HepG2 (cell line): ENCODE measurements at regions not wholly inside any gene's neighbourhood (a gene's known extent, or its start where the extent isn't known, plus 50 kb on each side); places are given as distances from the start of the nearest gene placed in this dataset.

Experiments used
- ATAC-seq: fragments of 200-7000 bp; cut with Tn5 transposase; 3 replicates; pipeline ENCODE4 v1.9.1; 2020; ENCODE audit warnings: mild to moderate bottlenecking, moderate library complexity
- BruUV-seq: library from RNA; stranded (reverse); fragments of 400-500 nt; replicated peaks from 2 replicates; lab custom pipeline; 2021; lab: Mats Ljungman, UMichigan
- CTCF ChIA-PET: fragments of 300-600 bp; formaldehyde crosslinking; extraction: SDS; loops from one replicate; lab custom pipeline; 2021; ENCODE audit warnings: low total read pairs, inconsistent platforms, low intra/inter-chr PET ratio; lab: Yijun Ruan, JAX
- POLR2A ChIA-PET: fragments of 350-600 bp; sonication (Branson Sonifier 250); formaldehyde crosslinking; loops from one replicate; lab custom pipeline; 2020; ENCODE audit warnings: antibody characterized with exemption, inconsistent platforms; lab: Yijun Ruan, JAX
- DNase-seq: peaks from one replicate; pipeline ENCODE4 v3.0.0-alpha.2; 2015; ENCODE audit warnings: low spot score
- FAIRE-seq: peaks from 3 replicates; lab custom pipeline; 2011; peaks lifted over from hg19 to GRCh38; lab: Jason Lieb, UNC
- H2AFZ ChIP-seq: one replicate; pipeline ENCODE4 v1.6.1; 2011; ENCODE audit warnings: low read length, inconsistent platforms
- H3K27ac ChIP-seq: fragments of 300-600 bp; 3 replicates; pipeline ENCODE4 v1.8.0; 2011; ENCODE audit warnings: mixed run types, mild to moderate bottlenecking, mixed read lengths, low read length, inconsistent platforms; ENCODE audit not compliant: insufficient read depth; ENCODE audit errors: extremely low read length
- H3K27me3 ChIP-seq, 2 experiments: fragments of 200-600 bp in 1 of 2; 2 replicates in 1 of 2; 3 replicates in 1 of 2; pipeline versions ENCODE4 v1.6.0 to v1.8.0; 2011; ENCODE audit warnings: low read length in 2 of 2, mild to moderate bottlenecking in 2 of 2, moderate library complexity in 2 of 2, inconsistent platforms in 1 of 2; ENCODE audit not compliant: insufficient read depth in 2 of 2, control insufficient read depth in 1 of 2
- H3K36me3 ChIP-seq, 2 experiments: fragments of 200-600 bp in 1 of 2; replicated peaks in 1 of 2; 2 replicates in 1 of 2; 3 replicates in 1 of 2; pipeline versions ENCODE4 v1.5.1 to v1.8.0; 2011; ENCODE audit warnings: low read length in 2 of 2, inconsistent platforms in 1 of 2; ENCODE audit not compliant: insufficient read depth in 2 of 2, control insufficient read depth in 1 of 2
- H3K4me1 ChIP-seq: 2 replicates; pipeline ENCODE4 v1.5.1; 2012; ENCODE audit warnings: low read length, inconsistent platforms; ENCODE audit not compliant: insufficient read depth
- H3K4me2 ChIP-seq: 2 replicates; pipeline ENCODE4 v1.6.0; 2011; ENCODE audit warnings: low read depth, low read length, inconsistent platforms
- H3K4me3 ChIP-seq, 3 experiments: fragments of 200-600 bp in 1 of 3; sonication (generic), shearing (Covaris generic) in 1 of 3; replicated peaks in 1 of 3; 2 replicates each; pipeline ENCODE4 v1.5.1; 2011 to 2016; ENCODE audit warnings: low read length in 3 of 3, inconsistent platforms in 2 of 3, low read depth in 2 of 3, mild to moderate bottlenecking in 2 of 3, control low read depth in 1 of 3, mixed read lengths in 1 of 3; ENCODE audit not compliant: insufficient read depth in 1 of 3
- H3K79me2 ChIP-seq: one replicate; pipeline ENCODE4 v1.6.1; 2011; ENCODE audit warnings: low read length, inconsistent platforms; ENCODE audit not compliant: insufficient read depth
- H3K9ac ChIP-seq: 2 replicates; pipeline ENCODE4 v1.6.0; 2011; ENCODE audit warnings: mild to moderate bottlenecking, low read depth, low read length, inconsistent platforms; ENCODE audit not compliant: insufficient read depth
- H3K9me3 ChIP-seq: 2 replicates; pipeline ENCODE4 v1.5.1; 2012; ENCODE audit warnings: mild to moderate bottlenecking, low read length
- H4K20me1 ChIP-seq: 2 replicates; pipeline ENCODE4 v1.6.0; 2011; ENCODE audit warnings: inconsistent platforms, mild to moderate bottlenecking, low read length, moderate library complexity; ENCODE audit not compliant: insufficient read depth
- GTF3A ChIP-seq: sonication (generic); formaldehyde crosslinking; conservative IDR thresholded peaks from 2 replicates; pipeline ENCODE4 v1.4.0; 2020; ENCODE audit warnings: mild to moderate bottlenecking, missing genetic modification reagents
- HDAC2 ChIP-seq: sonication (generic); formaldehyde crosslinking; IDR thresholded peaks from 2 replicates; pipeline ENCODE4 v1.4.0; 2020; ENCODE audit warnings: missing genetic modification reagents
- JUNB ChIP-seq: sonication (generic); formaldehyde crosslinking; IDR thresholded peaks from 2 replicates; pipeline ENCODE4 v1.8.0; 2022; ENCODE audit warnings: missing genetic modification reagents, mild to moderate bottlenecking, borderline replicate concordance
- NPAS2 ChIP-seq: sonication (generic); formaldehyde crosslinking; IDR thresholded peaks from 2 replicates; pipeline ENCODE4 v1.8.0; 2022; ENCODE audit warnings: mild to moderate bottlenecking, missing genetic modification reagents, borderline replicate concordance
- PHF21A ChIP-seq: sonication (generic); formaldehyde crosslinking; IDR thresholded peaks from 2 replicates; pipeline ENCODE4 v1.5.0; 2020; ENCODE audit warnings: mild to moderate bottlenecking, missing genetic modification reagents
- ZBTB4 ChIP-seq: sonication (generic); formaldehyde crosslinking; IDR thresholded peaks from 2 replicates; pipeline ENCODE4 v1.4.0; 2020; ENCODE audit warnings: missing genetic modification reagents, mild to moderate bottlenecking, borderline replicate concordance
- ZNF687 ChIP-seq: sonication (generic); formaldehyde crosslinking; IDR thresholded peaks from 2 replicates; pipeline ENCODE4 v1.5.1; 2020; ENCODE audit warnings: mild to moderate bottlenecking, missing genetic modification reagents, moderate library complexity
- WGBS: methylation state at CpG from one replicate; pipeline ENCODE4 v1.1.6; 2017; ENCODE audit warnings: low lambda C conversion rate; 5-methylcytosine and 5-hydroxymethylcytosine counted together
- in situ Hi-C: cut with HindIII; loops from 2 replicates; pipeline ENCODE4 v1.10.0; 2017; ENCODE audit warnings: low pct_unique_long_range_greater_than_20kb; ENCODE audit not compliant: extremely low pct_ligation_motif_present
- intact Hi-C: fragments of 100-400 bp; cut with micrococcal nuclease; formaldehyde crosslinking; loops from one replicate; pipeline ENCODE4 v1.10.0; 2022; ENCODE audit not compliant: unreplicated experiment
- TF ChIP-seq, protein P1 (sequence below): sonication (generic); formaldehyde crosslinking; IDR thresholded peaks from 2 replicates; pipeline ENCODE4 v1.9.0; 2021; ENCODE audit warnings: missing genetic modification reagents, borderline replicate concordance

DNA sequence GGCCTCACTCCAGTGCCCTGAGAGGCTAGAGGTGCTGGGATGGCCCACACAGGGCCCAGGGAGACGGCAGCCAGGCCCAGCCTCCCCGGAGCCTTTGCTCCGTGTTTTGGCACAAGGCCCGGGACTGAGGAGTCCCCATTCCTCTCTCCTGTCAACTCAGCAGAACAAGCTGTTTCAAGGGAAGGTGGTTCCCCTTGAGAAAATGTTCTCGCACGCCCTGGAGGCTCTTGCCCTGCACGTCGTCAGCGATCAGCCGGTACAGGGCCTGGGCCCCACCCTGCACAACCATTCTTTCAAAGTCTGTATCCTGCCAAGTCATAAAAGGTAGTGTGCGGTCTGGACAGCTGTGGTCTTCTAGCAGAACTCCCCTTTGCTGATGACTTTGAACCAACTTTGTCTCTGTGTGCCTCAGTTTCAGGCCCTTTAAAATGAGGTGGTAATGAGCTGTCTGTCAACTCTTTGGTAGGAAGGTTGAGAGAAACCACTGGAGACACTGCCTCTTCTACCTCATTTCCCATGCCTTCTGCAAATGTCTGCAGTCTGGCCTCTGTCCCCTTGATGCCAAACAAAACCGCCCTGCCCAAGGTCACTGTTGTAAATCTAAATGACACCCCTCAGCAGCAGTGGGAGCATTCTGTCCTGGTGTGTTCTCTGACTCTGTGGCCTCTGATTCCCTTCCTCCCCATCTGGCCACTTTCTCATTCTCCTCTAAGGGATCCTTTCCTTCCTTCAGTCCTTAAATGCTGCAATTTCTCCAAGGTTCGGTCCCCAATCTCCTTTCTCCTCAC, 138.6 kb upstream of the JUN start:
- Histone ChIP-seq H3K4me2 (peak overlapping the region; percentile 39), H3K9me3 (no peaks in the 10 kb centered on the region), H3K9ac (no peak overlapping the region), H3K4me1 (peaks cover 14% of the 10 kb centered on the region), H3K36me3 (no peaks in the 10 kb centered on the region), H2AFZ (no peak overlapping the region), H3K27me3 (peaks cover 0 to 3% of the 10 kb centered on the region in 2 experiments; a peak in 2 of 5 replicates), H4K20me1 (no peaks in the 10 kb centered on the region), H3K79me2 (no peaks in the 10 kb centered on the region), H3K4me3 (peak overlapping the region in 1 of 3 experiments; percentile 30; a peak in 1 of 6 replicates), H3K27ac (no peak overlapping the region)
- 30% methylated on average over 7 of the region's 13 CpGs for WGBS
- intact Hi-C loops = loop anchor here (10.0 kb wide), 1 partner anchor 832 kb away; no protein-coding TSS in a partner anchor
- no peak for FAIRE-seq
- ChIA-PET POLR2A (no interaction called here), CTCF (no interaction called here)
- TF ChIP-seq NPAS2 (no peak), GTF3A (no peak), JUNB (CRISPR knock-in tag) (no peak), ZNF687 (CRISPR knock-in tag) (peak; percentile 19; the same call in 1 of the 2 replicates), PHF21A (no peak), HDAC2 (CRISPR knock-in tag) (no peak), ZBTB4 (CRISPR knock-in tag) (no peak)
- TF ChIP-seq, protein P1, sequence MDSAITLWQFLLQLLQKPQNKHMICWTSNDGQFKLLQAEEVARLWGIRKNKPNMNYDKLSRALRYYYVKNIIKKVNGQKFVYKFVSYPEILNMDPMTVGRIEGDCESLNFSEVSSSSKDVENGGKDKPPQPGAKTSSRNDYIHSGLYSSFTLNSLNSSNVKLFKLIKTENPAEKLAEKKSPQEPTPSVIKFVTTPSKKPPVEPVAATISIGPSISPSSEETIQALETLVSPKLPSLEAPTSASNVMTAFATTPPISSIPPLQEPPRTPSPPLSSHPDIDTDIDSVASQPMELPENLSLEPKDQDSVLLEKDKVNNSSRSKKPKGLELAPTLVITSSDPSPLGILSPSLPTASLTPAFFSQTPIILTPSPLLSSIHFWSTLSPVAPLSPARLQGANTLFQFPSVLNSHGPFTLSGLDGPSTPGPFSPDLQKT (CRISPR knock-in tag) = no peak
- no TSS peak for BruUV-seq
- in situ Hi-C loops = no loop called here
- ATAC-seq = peak; percentile 68
- no peak for DNase-seq
